HG03432 (cell line): ENCODE measurements at regions not wholly inside any gene's neighbourhood (a gene's known extent, or its start where the extent isn't known, plus 50 kb on each side); places are given as distances from the start of the nearest gene placed in this dataset.

Experiments
- ATAC-seq: cut with Tn5 transposase; IDR thresholded peaks from one replicate; pipeline ENCODE4 v1.9.1; 2021; ENCODE audit warnings: mild to moderate bottlenecking, moderate library complexity; ENCODE audit not compliant: unreplicated experiment

DNA sequence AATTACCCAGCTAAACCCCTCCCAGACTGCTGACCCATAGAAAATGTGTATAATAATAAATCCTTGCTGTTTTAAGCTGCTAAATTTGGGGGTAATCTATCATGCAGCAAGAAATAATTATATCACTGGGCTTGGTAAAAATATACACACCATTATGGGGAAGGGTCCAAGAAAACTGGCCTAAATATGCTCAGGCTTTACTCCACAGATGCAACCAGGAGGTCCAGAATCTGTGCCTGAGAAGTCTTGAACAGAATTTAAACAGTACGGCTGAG, 102.5 kb upstream of the SLC44A1 start:
- no peak for ATAC-seq

DNA sequence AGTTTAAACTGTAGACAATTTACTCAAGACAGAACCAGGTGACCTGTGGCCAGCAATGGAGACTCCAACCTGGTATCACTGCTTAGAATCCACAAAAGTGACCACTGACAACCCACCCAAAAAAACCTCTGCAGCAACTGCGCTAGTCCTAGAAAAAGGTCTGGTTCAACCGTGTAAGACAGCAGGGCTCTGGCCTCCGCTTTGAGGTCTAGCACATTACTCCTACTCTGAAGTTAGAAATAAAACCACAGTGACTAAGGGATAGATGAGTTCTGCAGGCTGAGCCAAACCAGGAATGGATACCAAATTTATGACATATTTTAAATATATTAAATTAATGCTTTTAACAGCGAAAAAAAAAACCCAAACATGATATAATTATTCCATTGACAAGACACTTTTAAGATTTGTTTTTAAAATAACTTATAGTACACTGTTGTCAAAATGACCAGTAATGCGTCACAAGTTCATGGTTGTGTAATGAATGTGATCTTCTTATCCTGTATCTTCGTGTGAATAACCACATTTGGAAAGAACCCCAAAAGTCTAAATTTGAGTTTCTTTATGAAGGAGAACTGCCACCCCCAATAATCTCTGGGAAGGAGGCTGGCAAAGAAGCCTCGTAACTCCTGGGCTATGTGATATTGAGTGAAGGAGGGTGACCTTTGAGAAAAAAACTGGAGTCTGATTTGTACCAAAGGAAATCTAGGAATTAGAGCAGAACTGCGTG, 101.9 kb upstream of the SLC44A1 start:
- no peak for ATAC-seq

DNA sequence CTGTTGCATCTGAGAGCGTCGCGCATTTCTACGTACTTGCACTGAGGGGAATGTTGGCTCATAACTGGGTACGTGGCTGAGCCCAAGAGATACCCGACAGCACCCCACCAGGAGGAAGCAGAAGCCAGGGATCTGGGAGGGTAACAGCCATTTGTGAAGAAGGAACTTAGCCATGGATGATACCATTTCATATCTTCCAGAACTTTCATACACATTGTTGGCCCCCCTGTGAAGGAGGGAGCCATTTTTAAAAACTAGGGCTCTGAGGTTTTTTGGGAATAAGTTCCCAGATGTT, 101.4 kb upstream of the SLC44A1 start:
- no peak for ATAC-seq

DNA sequence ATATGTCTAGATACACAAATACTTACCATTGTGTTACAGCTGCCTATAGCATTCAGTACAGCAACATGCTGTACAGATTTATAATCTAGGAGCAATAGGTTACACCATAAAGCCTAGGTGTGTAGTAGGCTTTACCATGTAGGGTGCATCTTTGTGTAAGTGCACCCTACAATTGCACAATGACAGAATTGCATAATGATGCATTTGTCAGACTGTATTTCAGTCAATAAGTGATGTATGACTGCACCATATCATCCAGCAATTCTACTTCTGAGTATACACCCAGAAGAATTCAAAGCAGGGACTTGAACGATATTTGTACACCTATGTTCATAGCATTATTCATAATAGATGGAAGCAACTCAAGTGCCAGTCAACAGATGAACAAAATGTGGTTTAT, 100.4 kb upstream of the SLC44A1 start:
- ATAC-seq, result no peak

DNA sequence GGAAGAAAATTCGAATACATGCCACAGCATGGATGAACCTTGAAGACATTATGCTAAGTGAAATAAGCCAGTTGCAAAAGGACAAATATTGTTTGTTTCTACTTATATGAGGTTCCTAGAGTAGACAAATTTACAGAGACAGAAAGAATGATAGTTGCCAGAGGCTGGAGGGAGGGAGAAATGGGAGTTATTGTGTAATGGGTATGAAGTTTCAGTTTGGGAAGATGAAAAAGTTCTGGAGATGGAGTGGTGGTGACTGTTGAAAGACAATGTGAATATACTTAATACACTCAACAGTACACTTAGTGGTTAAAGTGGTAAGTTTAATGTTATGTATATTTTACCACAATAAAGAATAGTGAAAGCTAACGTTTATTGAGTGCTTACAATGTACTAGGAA, 99.6 kb upstream of the SLC44A1 start:
- no peak for ATAC-seq

DNA sequence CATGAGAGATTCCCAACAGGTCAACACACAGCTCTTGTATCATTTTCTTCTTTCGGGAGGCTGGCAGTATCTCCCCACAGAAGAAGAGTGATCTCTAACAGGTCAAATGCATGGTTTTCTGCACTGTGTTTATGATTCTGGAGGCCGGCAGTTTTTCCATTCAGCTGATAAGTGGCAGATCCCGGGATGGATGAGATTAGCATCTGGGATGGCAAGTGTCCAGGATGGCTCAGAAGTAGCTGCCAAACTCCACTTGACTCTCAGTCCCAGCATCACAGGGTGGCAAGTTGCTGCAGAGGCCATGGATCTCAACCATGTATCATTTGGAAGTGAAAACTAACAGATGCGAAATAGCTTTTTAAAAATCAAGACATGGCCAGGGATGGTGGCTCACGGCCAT, 97.8 kb upstream of the SLC44A1 start:
- no peak for ATAC-seq

DNA sequence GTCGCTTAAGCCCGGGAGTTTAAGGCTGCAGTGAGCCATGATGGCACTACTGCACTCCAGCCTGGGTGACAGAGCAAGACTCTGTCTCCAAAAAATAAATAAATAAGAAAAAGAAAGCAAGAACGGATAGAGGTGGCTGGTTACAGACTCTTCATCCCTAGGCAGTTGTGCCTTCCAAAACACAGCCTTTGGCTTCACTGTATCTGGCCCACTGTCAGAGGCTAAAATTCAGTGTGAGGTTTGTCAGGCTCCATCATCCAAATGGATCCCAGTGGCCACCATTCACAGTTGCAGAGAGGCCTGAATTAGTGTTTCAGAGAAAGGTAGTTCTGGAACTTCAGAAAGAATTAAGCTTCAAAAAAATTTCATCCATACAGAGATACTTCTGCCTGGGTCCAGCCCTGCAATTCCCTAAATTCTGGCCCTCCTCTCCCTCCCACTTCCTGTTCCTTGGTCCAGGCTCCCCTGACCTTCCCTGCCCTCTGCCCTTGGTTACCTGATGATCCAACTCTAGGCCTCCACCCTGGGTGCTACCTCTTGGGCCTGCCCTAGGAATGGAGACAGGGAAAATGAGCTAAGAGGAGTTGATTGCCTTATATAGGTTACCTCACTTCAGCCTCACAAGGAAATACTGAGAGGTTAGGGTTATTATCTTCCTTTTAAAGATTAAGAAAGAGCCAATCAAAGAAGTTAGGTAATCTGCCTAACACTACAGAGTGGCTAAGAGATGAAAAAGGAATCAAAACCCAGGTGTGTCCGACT, 97.2 kb upstream of the SLC44A1 start:
- ATAC-seq, result no peak

DNA sequence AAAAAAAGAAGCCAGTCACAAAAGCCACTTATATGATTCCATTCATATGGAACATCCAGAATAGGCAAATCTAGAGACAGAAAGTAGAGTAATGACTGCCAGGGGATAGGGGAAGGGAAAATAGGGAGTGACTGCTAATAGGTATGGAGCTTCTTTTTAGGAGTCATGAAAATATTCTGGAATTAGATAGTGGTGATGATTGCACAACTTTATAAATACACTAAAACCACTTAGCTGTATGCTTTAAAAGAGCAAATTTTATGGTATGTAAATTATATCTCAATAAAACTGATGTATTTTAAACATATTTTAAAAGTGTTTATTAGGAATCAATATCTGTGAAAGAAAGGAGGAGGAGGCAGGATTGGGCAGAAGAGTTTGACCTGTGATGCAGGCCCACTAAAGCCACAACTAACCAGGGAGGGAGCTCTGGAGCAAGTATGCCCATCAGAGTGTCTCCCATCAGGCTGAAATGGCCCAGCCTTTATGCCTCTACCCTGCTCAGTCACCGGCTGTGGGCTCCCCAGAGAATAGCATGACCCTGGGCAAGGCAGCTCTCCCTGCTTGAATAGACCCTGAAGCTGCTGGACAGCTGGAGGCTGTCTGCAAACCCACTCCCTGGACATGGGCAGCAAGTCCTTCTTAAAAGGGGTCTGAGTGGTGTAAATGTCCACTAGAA, 96.0 kb upstream of the SLC44A1 start:
- no peak for ATAC-seq

DNA sequence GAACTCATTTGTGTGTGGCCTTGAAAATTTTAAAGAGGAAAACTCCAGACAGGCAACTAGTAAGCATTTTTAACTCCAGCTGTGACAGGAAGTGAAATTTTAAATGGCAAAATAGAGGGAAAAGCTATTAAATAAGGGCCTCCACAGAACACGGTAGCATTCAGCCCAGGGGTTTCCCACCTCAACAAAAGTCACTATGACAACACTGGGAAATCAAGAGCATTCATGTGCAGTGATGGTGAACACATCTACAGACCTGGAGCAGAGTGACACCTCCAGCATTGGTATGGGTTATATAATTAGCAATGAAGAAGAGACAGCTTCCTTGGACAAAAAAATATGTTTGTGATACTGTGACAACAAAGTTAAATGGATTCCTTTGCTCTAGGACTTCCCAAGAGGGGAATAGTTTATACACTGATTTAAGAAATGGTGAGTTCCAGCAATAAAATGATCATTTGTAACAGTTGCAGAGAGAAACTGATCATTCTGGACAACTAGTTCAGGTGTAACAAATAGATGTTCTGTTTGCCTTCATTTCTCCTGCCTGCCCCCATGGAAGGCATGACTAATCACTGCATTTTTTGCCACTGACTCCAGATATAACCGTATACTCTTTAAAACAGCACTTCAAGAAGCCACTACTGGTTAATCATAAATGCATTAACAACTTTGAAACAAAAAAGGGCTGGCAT, 93.3 kb upstream of the SLC44A1 start:
- peak; percentile 75 for ATAC-seq

DNA sequence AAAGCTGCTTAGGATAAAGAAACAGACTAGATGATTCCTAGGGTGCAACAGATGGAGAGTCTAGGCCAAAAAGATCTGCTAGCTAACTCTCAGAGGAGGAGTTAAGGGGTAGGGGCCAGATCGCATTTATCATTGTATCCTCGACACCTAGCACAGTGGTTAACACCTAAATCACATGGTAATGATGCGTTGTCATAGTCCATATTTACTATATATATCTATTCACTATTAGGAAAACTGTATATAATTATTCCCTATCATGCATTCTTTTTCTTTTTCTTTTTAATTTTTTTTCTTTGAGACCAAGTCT, 92.8 kb upstream of the SLC44A1 start:
- ATAC-seq, result no peak

DNA sequence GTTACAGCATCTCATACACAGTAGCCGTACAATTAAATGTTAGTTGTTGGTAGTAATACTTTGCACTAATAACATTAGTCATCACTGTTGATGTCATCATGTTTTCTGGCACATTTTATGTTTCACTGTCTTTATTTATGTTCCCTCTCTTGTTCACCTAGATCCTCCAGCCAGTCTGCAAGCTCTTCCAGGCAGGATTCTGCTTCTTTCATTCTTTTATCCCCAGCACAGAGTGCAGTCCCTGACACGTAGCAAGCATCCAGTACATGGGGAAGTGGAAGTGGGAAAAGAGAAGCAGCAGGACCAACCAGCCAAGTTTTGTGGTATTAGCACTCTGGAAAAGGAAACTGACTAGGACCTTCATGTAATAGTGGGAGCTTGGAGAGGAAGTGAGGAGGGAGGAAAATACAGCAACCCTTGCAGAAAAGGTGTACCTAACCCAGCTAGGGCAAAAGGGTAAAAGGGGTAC, 89.7 kb upstream of the SLC44A1 start:
- no peak for ATAC-seq

DNA sequence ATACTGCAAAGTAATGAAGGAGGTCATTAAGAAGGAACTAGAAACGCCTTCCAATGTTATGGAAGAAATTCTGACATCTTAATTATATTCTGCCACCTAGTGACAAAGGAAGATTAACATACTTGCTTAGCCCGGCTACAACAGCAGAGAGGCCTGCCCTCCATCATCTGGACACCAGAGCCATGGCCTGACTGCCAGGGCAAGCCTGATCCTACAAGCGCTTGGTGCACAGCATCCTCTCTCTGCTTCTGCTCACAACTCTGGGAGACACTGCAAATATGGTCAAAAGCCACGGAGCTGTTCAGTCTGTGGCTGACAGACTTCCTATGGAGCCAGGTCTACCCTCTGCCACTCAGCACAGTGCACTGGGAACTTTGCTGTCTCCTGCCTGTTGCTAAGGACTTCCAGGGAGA, 87.3 kb upstream of the SLC44A1 start:
- ATAC-seq, result peak; percentile 83

DNA sequence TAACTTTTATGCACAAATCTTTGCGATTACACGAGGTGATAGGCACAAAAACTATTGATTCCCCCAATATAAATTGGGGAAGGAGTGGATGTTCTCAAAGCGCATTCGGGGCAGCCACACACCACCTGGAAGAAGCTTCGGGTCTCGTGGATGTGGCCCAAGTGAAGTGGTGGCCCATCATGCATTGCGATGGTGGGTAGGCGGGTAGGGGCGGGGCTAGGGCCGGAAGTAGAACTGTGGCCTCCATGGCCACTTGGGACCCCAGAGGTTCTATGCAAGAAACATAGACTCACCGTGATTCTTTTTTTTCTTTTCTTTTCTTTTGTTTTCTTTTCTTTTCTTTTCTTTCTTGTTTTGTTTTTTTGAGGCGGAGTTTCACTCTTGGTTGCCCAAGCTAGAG, 86.4 kb upstream of the SLC44A1 start:
- no peak for ATAC-seq

DNA sequence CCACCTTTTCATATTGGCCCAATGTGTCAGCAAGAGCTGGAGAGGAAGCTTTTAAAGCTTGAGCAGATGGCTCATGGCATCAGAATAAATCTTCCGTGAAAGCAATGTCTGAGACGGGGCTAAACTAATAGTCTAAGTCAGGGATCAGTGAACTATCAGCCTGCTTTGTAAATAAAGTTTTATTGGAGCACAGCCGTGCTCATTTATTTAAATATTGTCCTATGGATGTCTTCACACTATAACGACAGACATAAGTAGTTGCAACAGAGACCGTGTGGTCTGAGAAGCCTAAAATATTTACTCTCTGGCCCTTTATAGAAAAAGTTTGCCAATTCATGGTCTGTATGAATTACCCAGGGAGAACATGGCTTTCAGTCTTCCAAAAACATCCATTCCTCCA, 85.6 kb upstream of the SLC44A1 start:
- no peak for ATAC-seq

DNA sequence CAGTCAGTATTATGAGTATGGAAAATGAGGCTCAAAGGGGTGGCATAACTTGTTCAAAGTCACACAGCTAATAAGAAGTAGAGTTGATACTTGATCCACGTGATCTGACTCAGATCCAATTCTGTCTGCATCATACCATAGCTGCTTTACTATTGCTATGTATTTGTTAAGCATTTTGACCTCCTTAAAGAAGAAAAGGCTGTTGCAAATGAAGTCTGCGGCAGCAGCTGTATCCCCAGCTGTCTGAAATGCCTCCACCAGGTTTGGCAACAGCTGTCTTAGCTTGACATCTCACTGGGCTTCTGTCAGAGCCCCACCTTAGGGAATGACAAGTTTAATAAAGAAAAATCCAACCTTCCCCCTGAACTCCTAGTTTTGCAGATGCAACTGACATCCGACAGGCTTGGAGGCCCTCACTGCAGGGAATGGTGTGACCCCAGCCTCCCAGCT, 75.6 kb upstream of the SLC44A1 start:
- ATAC-seq, result no peak

DNA sequence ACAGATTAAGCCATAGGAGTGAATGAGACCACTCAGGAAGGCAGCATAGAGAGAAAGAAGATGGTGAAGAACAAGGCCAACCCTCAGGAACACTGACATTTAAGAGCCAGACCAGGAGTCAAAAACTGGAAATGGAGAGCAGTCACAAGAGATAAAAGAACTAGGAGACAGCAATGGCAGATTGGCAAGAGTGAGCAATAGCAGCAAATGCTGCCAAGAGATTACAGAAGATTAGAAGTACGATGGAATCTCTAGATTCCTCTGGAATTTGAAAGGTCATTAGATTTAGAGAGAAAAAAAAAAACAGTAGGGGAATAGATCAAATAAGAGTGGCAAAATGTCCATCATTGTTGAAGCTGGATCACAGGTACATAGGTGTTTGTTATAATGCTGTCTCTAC, 73.4 kb upstream of the SLC44A1 start:
- ATAC-seq, result no peak

DNA sequence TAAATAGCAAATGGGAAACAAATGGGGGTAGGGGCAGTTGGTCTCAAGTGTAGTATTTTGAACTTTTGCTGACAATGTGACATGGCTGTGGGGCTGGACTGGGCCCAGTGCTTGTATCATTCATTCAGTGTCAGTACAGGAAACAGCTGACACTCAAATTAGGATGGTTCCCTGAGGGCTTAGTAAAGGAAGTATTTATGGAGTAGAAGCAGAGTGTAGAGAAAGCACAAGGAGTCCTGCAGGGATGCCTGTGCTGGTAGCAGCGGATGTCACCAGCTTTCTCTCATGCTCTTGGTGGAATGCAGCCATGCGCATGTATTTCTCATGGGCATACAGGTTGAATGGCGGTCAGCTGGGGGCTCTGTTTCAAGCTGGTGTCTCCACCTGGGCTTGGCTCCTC, 72.9 kb upstream of the SLC44A1 start:
- ATAC-seq, result no peak

DNA sequence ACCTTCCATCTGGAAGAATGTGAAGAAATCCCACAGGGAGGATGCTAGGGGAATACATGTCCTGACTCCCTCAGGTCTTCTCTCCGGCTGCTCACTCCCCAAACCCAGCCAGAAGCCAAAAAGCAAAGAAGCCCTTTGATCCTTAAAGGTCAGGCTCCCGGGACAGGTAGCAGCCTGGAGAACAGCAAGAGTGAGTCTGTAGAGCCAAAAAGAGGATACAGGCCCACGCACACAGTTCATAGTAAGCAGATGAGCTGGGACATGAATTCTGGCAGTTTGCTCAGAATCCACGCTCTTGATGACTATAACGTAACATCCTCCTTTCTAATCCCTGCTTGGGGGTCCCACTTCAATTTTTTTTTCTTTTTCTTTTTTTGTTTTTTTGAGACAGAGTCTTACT, 72.0 kb upstream of the SLC44A1 start:
- no peak for ATAC-seq

DNA sequence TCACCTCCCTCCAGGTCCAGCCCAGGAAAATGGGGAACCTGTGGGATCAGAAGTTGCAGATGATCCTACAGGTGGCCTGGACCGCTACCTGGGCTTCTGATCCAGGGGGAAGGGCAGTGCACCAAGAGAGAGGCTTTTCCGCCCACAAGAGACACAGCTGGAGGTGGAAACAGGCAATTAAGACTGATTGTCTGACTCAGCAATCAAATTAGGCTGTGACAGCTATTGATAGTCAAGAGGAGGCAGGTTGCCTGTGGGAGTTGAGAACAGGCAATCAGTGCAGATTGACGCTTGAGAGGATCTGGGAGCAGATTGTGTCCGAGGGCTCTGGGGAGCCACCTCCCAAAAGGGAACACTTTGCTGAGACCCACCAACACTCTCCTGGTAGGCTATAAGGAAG, 71.1 kb upstream of the SLC44A1 start:
- ATAC-seq, result no peak

DNA sequence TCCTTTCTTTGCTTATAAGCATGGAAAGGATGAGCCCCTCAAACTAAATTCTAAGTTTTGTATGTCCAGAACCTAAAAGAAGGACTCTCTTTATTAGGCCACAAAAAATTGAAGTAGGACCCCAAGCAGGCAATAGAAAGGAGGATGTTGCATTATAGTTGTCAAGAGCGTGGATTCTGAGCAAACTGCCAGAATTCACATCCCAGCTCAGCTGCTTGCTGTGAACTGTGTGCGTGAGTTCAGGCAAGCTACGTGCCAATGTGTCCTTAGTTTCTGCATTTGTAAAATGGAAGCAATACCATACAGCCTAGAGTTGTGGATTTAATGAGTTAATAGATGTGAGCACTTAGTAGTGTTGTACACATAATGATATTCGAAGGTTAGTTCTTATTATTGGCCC, 70.6 kb upstream of the SLC44A1 start:
- ATAC-seq, result no peak

DNA sequence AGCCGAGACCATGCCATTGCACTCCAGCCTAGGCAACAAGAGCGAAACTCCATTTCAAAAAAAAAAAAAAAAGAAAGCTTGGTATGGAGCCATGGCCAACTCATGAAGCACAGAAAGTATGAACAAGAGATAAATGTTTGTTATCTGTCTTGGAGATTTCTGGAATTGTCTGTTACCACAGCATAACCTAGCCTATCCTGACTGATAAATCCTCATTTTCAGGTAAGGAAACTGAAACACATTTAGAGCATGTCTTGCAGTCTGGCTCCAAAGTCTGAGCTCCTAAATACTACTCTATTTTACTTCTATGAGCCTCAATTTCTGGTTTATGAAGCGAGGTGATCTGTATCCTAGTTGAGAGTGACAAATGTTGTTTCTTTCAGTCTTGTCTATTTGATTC, 68.3 kb upstream of the SLC44A1 start:
- ATAC-seq, result no peak

DNA sequence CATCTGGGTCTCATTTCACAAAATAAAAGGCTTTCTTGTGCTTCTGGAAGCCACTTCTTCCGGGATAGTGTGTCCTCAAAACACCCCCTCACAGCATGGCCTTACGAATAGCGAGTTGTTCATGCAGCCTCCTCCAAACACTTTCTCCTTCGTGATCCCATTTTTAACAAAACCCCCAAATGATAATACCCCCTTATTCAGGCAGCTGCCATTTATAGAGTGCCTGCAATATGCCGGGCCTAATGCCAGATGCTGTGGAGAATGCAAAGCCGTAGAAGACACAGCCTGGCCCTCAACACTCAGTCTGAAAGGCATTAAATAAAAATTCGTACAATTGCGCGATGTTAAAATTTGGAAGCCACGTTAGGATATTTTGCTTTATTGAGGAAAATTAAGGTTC, 66.4 kb upstream of the SLC44A1 start:
- no peak for ATAC-seq
